SK-N-SH treated with all-trans-retinoic acid at 6 μM for 48 hours (cell line): ENCODE measurements at regions not wholly inside any gene's neighbourhood (a gene's known extent, or its start where the extent isn't known, plus 50 kb on each side); places are given as distances from the start of the nearest gene placed in this dataset.

Experiments used
- ARNTL ChIP-seq: fragments of 450-650 bp; formaldehyde crosslinking; IDR thresholded peaks from 2 replicates; pipeline ENCODE4 v1.5.0; 2020; ENCODE audit warnings: low read depth, mild to moderate bottlenecking, moderate library complexity, borderline replicate concordance
- BACH2 ChIP-seq: fragments of 250-450 bp; sonication (Bioruptor Pico); IDR thresholded peaks from 2 replicates; pipeline ENCODE4 v1.9.0; 2021; ENCODE audit warnings: mild to moderate bottlenecking, borderline replicate concordance
- GLIS3 ChIP-seq: fragments of 250-450 bp; sonication (Bioruptor Pico); IDR thresholded peaks from 2 replicates; pipeline ENCODE4 v1.5.0; 2020; ENCODE audit warnings: mild to moderate bottlenecking, moderate library complexity
- OSR1 ChIP-seq: fragments of 250-450 bp; sonication (Bioruptor Pico); IDR thresholded peaks from 2 replicates; pipeline ENCODE4 v1.8.0; 2022; ENCODE audit warnings: moderate library complexity, mild to moderate bottlenecking, inconsistent platforms
- POU6F1 ChIP-seq: fragments of 250-450 bp; sonication (Bioruptor Pico); IDR thresholded peaks from 2 replicates; pipeline ENCODE4 v1.8.0; 2021; ENCODE audit warnings: low read depth, mild to moderate bottlenecking, moderate library complexity, borderline replicate concordance
- TF ChIP-seq, protein P1 (sequence below): fragments of 250-450 bp; sonication (Bioruptor Pico); IDR thresholded peaks from 2 replicates; pipeline ENCODE4 v1.5.1; 2020; ENCODE audit warnings: low read depth, mild to moderate bottlenecking, moderate library complexity

GRCh38 chr15:37881237-37882013 lies 53.0 kb upstream of the TMCO5A start:
- TF ChIP-seq, protein P1, sequence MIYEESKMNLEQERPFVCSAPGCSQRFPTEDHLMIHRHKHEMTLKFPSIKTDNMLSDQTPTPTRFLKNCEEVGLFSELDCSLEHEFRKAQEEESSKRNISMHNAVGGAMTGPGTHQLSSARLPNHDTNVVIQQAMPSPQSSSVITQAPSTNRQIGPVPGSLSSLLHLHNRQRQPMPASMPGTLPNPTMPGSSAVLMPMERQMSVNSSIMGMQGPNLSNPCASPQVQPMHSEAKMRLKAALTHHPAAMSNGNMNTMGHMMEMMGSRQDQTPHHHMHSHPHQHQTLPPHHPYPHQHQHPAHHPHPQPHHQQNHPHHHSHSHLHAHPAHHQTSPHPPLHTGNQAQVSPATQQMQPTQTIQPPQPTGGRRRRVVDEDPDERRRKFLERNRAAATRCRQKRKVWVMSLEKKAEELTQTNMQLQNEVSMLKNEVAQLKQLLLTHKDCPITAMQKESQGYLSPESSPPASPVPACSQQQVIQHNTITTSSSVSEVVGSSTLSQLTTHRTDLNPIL (CRISPR knock-in tag): no peak
- TF ChIP-seq ARNTL (CRISPR knock-in tag): no peak
- TF ChIP-seq BACH2 (CRISPR knock-in tag): no peak
- no peak for TF ChIP-seq OSR1 (CRISPR knock-in tag)
- no peak for TF ChIP-seq GLIS3 (CRISPR knock-in tag)
- TF ChIP-seq POU6F1: no peak
